Iris pigment epithelial cell (primary cell): ENCODE measurements at regions not wholly inside any gene's neighbourhood (a gene's known extent, or its start where the extent isn't known, plus 50 kb on each side); places are given as distances from the start of the nearest gene placed in this dataset.
A peak's percentile ranks its signal among the peaks of the same experiment; 100 is the strongest.
"Not testable (repeated sequence)": the region's sequence is repeated elsewhere in the genome, so short reads cannot be mapped to it uniquely, and the experiment has no call there.

ENCODE experiments used
- DNase-seq: peaks from one replicate; pipeline ENCODE4 v3.0.0-alpha.2; 2011; ENCODE audit warnings: low read depth

GRCh38 chr2:238502088-238502810 lies 75.5 kb downstream of the ASB1 start:
- no peak for DNase-seq

- DNase-seq = no peak
Measured at GRCh38 chr2:238502956-238503791, 76.4 kb downstream of the ASB1 start.

- no peak for DNase-seq
Measured at GRCh38 chr2:238504181-238504931, 77.6 kb downstream of the ASB1 start.

- no peak for DNase-seq
Measured at GRCh38 chr2:238505119-238505891, 78.6 kb downstream of the ASB1 start.

GRCh38 chr2:238505892-238506280 lies 79.2 kb downstream of the ASB1 start:
- no peak for DNase-seq

GRCh38 chr2:238506371-238507068 lies 79.8 kb downstream of the ASB1 start:
- DNase-seq = no peak

- DNase-seq = no peak
Measured at GRCh38 chr2:238507836-238508235, 81.1 kb downstream of the ASB1 start.

- DNase-seq = peak; percentile 40
Measured at GRCh38 chr2:238509151-238509835, 82.6 kb downstream of the ASB1 start.

- DNase-seq = no peak
Measured at GRCh38 chr2:238509903-238510302, 83.2 kb downstream of the ASB1 start.

- DNase-seq = no peak
Measured at GRCh38 chr2:238510911-238511613, 84.3 kb downstream of the ASB1 start.

GRCh38 chr2:238511614-238511950 lies 84.9 kb downstream of the ASB1 start:
- no peak for DNase-seq

- DNase-seq = no peak
Measured at GRCh38 chr2:238512247-238512867, 85.6 kb downstream of the ASB1 start.

- peak; percentile 56 for DNase-seq
Measured at GRCh38 chr2:238513346-238513745, 86.6 kb downstream of the ASB1 start.

- DNase-seq = not testable (repeated sequence)
Measured at GRCh38 chr2:238514024-238514423, 87.3 kb downstream of the ASB1 start.

GRCh38 chr2:238515377-238515776 lies 88.7 kb downstream of the ASB1 start:
- no peak for DNase-seq

- DNase-seq = no peak
Measured at GRCh38 chr2:238517209-238517608, 90.5 kb downstream of the ASB1 start.

- peak; percentile 31 for DNase-seq
Measured at GRCh38 chr2:238518172-238518820, 91.6 kb downstream of the ASB1 start.

- peak; percentile 13 for DNase-seq
Measured at GRCh38 chr2:238518821-238519186, 92.1 kb downstream of the ASB1 start.

GRCh38 chr2:238520359-238520886 lies 93.7 kb downstream of the ASB1 start:
- DNase-seq = no peak
